ENCODE measurements at regions not wholly inside any gene's neighbourhood (a gene's known extent, or its start where the extent isn't known, plus 50 kb on each side); places are given as distances from the start of the nearest gene placed in this dataset.

- Histone ChIP-seq H3K27me3 (ENCODE audit: low read depth, low read length) (no peaks in the 10 kb centered on the region), H4K20me1 (ENCODE audit: insufficient read depth, low read length) (no peaks in the 10 kb centered on the region), H3K4me1 (ENCODE audit: low read length) (no peaks in the 10 kb centered on the region), H3K4me3 (ENCODE audit: low read length) (no peak overlapping the region), H3K27ac (ENCODE audit: low read length) (no peak overlapping the region), H3K79me2 (ENCODE audit: low read length) (no peaks in the 10 kb centered on the region), H3K4me2 (ENCODE audit: low read length) (no peak overlapping the region), H3K9me3 (ENCODE audit: insufficient read depth, low read length) (no peaks in the 10 kb centered on the region), H3K9ac (ENCODE audit: low read length) (no peak overlapping the region), H2AFZ (ENCODE audit: low read depth, low read length) (no peak overlapping the region), H3K36me3 (replicated peaks; ENCODE audit: low read depth, low read length) (no peaks in the 10 kb centered on the region)
- TF ChIP-seq EZH2phosphoT487 (IDR thresholded peaks at IDR 0.05; ENCODE audit: low read depth) (no peak), CTCF (IDR thresholded peaks at IDR 0.05; ENCODE audit: low read depth, low read length) (no peak)
Observed at GRCh38 chr11:42620796-42621195, 691.0 kb upstream of the API5 start.

- H3K9ac ChIP-seq (ENCODE audit: low read length) = no peak overlapping the region
Observed at GRCh38 chr11:42625757-42626665, 685.8 kb upstream of the API5 start.

GRCh38 chr11:42631220-42631843 lies 680.5 kb upstream of the API5 start:
- no peaks in the 10 kb centered on the region for H3K36me3 ChIP-seq (replicated peaks; ENCODE audit: low read depth, low read length)
- H4K20me1 ChIP-seq (ENCODE audit: insufficient read depth, low read length) = no peaks in the 10 kb centered on the region
- H3K4me3 ChIP-seq (ENCODE audit: low read length) = no peak overlapping the region
- no peaks in the 10 kb centered on the region for H3K4me1 ChIP-seq (ENCODE audit: low read length)
- H3K27ac ChIP-seq (ENCODE audit: low read length) = no peak overlapping the region
- H2AFZ ChIP-seq (ENCODE audit: low read depth, low read length) = no peak overlapping the region
- no peak overlapping the region for H3K4me2 ChIP-seq (ENCODE audit: low read length)
- peak; percentile 61 for TF ChIP-seq CTCF (IDR thresholded peaks at IDR 0.05; ENCODE audit: low read depth, low read length)
- TF ChIP-seq EZH2phosphoT487 (IDR thresholded peaks at IDR 0.05; ENCODE audit: low read depth) = no peak
- H3K9ac ChIP-seq (ENCODE audit: low read length) = no peak overlapping the region
- no peaks in the 10 kb centered on the region for H3K79me2 ChIP-seq (ENCODE audit: low read length)
- no peaks in the 10 kb centered on the region for H3K9me3 ChIP-seq (ENCODE audit: insufficient read depth, low read length)
- H3K27me3 ChIP-seq (ENCODE audit: low read depth, low read length) = no peaks in the 10 kb centered on the region; the same call in 1 of the 2 replicates

More at GRCh38 chr11:42625757-42626665, 685.8 kb upstream of the API5 start:
- Histone ChIP-seq H3K4me2 (ENCODE audit: low read length) (no peak overlapping the region), H2AFZ (ENCODE audit: low read depth, low read length) (no peak overlapping the region), H4K20me1 (ENCODE audit: insufficient read depth, low read length) (no peaks in the 10 kb centered on the region), H3K9me3 (ENCODE audit: insufficient read depth, low read length) (no peaks in the 10 kb centered on the region), H3K79me2 (ENCODE audit: low read length) (no peaks in the 10 kb centered on the region), H3K4me3 (ENCODE audit: low read length) (no peak overlapping the region), H3K27me3 (ENCODE audit: low read depth, low read length) (no peaks in the 10 kb centered on the region; the same call in 1 of the 2 replicates), H3K27ac (ENCODE audit: low read length) (no peak overlapping the region), H3K4me1 (ENCODE audit: low read length) (no peaks in the 10 kb centered on the region), H3K36me3 (replicated peaks; ENCODE audit: low read depth, low read length) (no peaks in the 10 kb centered on the region)
- TF ChIP-seq EZH2phosphoT487 (IDR thresholded peaks at IDR 0.05; ENCODE audit: low read depth) = no peak
- no peak for TF ChIP-seq CTCF (IDR thresholded peaks at IDR 0.05; ENCODE audit: low read depth, low read length)

- Histone ChIP-seq H3K27me3 (ENCODE audit: low read depth, low read length) (no peaks in the 10 kb centered on the region), H3K4me3 (ENCODE audit: low read length) (no peak overlapping the region), H3K9me3 (ENCODE audit: insufficient read depth, low read length) (no peaks in the 10 kb centered on the region), H2AFZ (ENCODE audit: low read depth, low read length) (no peak overlapping the region), H3K4me1 (ENCODE audit: low read length) (peaks cover 5% of the 10 kb centered on the region; the same call in 1 of the 2 replicates), H3K36me3 (replicated peaks; ENCODE audit: low read depth, low read length) (no peaks in the 10 kb centered on the region), H3K4me2 (ENCODE audit: low read length) (no peak overlapping the region), H4K20me1 (ENCODE audit: insufficient read depth, low read length) (no peaks in the 10 kb centered on the region), H3K79me2 (ENCODE audit: low read length) (no peaks in the 10 kb centered on the region), H3K27ac (ENCODE audit: low read length) (no peak overlapping the region), H3K9ac (ENCODE audit: low read length) (no peak overlapping the region)
- TF ChIP-seq CTCF (IDR thresholded peaks at IDR 0.05; ENCODE audit: low read depth, low read length) (no peak), EZH2phosphoT487 (IDR thresholded peaks at IDR 0.05; ENCODE audit: low read depth) (no peak)
Observed at GRCh38 chr11:42646959-42647358, 664.8 kb upstream of the API5 start.

Data from OCI-LY3 (cell line).